ENCODE measurements at regions not wholly inside any gene's neighbourhood (a gene's known extent, or its start where the extent isn't known, plus 50 kb on each side); places are given as distances from the start of the nearest gene placed in this dataset.

DNA sequence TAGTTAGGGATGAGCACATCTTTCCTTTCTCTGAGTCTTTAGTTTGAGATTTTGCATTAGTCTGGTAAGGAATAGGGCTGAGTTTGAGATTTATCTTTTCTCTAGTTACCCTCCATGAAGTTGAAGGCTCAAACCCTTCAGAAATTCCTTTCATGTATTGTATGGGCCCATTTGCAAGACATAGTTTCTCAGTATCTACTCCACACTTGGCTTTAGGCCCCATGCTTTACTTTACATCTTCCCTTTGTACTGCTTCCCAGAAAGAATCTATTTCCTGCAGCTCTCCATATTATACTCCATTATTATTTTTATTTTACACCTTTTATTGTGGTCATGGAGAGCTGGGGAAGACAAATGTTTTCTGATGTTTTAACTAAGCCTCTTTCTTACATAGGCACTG lies 1038.2 kb downstream of the TECRL start:
- TF ChIP-seq POLR2AphosphoS5 (IDR thresholded peaks at IDR 0.05; ENCODE audit: low read depth, low read length) (no peak), SIN3A (IDR thresholded peaks at IDR 0.05; ENCODE audit: borderline replicate concordance, insufficient read depth, low read depth, low read length) (no peak)
- Histone ChIP-seq H3K4me1 (ENCODE audit: control insufficient read depth, insufficient read depth, low read length) (no peaks in the 10 kb centered on the region), H3K9me3 (ENCODE audit: control insufficient read depth, insufficient read depth, low read depth, low read length) (no peaks in the 10 kb centered on the region), H3K4me3 (ENCODE audit: low read depth in 2 of 2, low read length in 2 of 2) (no peak overlapping the region), H3K36me3 (ENCODE audit: control insufficient read depth, insufficient read depth, low read length) (no peaks in the 10 kb centered on the region), H3K27ac (ENCODE audit: low read length) (no peak overlapping the region), H3K27me3 (ENCODE audit: control insufficient read depth, insufficient read depth, low read length) (no peaks in the 10 kb centered on the region)
- intact Hi-C loops (cut with micrococcal nuclease; ENCODE audit: unreplicated experiment): no loop called here
- ChIA-PET POLR2A (no interaction called here), CTCF (no interaction called here)
- no TSS peak for BruUV-seq (replicated peaks)
- in situ Hi-C loops (cut with HindIII; ENCODE audit: low pct_unique_long_range_greater_than_20kb, low sequenced_read_pairs): no loop called here
- ATAC-seq: no peak
- no peak for DNase-seq (ENCODE audit: low read depth, low spot score)

DNA sequence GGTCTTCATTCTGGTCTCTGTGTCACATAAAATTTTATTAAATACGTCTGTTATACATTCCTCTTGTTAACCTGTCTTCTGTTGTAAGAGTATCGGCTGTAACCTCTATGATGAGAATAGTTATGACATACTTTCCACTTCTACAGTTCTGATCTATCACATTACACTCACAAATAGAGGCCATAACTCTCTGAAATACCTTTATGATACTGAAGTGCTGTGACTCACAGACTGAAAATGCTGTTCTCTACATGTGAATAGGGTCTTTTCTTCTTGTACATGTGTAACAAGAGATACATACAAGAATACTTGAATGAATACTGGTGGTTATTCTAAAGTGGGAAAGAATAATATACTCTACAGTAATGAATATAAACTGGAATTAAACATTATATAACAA lies 1047.6 kb downstream of the TECRL start:
- no peaks in the 10 kb centered on the region for H3K4me1 ChIP-seq (ENCODE audit: control insufficient read depth, insufficient read depth, low read length)
- TF ChIP-seq, protein P1, sequence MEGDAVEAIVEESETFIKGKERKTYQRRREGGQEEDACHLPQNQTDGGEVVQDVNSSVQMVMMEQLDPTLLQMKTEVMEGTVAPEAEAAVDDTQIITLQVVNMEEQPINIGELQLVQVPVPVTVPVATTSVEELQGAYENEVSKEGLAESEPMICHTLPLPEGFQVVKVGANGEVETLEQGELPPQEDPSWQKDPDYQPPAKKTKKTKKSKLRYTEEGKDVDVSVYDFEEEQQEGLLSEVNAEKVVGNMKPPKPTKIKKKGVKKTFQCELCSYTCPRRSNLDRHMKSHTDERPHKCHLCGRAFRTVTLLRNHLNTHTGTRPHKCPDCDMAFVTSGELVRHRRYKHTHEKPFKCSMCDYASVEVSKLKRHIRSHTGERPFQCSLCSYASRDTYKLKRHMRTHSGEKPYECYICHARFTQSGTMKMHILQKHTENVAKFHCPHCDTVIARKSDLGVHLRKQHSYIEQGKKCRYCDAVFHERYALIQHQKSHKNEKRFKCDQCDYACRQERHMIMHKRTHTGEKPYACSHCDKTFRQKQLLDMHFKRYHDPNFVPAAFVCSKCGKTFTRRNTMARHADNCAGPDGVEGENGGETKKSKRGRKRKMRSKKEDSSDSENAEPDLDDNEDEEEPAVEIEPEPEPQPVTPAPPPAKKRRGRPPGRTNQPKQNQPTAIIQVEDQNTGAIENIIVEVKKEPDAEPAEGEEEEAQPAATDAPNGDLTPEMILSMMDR (IDR thresholded peaks at IDR 0.05): no peak
- TF ChIP-seq TCF7L2 (IDR thresholded peaks at IDR 0.05; ENCODE audit: low read depth, low read length): no peak
- no peak for TF ChIP-seq POLR2AphosphoS5 (IDR thresholded peaks at IDR 0.05; ENCODE audit: low read depth, low read length)
- TF ChIP-seq, protein P2, sequence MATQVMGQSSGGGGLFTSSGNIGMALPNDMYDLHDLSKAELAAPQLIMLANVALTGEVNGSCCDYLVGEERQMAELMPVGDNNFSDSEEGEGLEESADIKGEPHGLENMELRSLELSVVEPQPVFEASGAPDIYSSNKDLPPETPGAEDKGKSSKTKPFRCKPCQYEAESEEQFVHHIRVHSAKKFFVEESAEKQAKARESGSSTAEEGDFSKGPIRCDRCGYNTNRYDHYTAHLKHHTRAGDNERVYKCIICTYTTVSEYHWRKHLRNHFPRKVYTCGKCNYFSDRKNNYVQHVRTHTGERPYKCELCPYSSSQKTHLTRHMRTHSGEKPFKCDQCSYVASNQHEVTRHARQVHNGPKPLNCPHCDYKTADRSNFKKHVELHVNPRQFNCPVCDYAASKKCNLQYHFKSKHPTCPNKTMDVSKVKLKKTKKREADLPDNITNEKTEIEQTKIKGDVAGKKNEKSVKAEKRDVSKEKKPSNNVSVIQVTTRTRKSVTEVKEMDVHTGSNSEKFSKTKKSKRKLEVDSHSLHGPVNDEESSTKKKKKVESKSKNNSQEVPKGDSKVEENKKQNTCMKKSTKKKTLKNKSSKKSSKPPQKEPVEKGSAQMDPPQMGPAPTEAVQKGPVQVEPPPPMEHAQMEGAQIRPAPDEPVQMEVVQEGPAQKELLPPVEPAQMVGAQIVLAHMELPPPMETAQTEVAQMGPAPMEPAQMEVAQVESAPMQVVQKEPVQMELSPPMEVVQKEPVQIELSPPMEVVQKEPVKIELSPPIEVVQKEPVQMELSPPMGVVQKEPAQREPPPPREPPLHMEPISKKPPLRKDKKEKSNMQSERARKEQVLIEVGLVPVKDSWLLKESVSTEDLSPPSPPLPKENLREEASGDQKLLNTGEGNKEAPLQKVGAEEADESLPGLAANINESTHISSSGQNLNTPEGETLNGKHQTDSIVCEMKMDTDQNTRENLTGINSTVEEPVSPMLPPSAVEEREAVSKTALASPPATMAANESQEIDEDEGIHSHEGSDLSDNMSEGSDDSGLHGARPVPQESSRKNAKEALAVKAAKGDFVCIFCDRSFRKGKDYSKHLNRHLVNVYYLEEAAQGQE (IDR thresholded peaks at IDR 0.05; ENCODE audit: insufficient read depth in 1 of 2, low read depth in 2 of 2, low read length in 1 of 2): no peak
- POLR2A ChIA-PET: no interaction called here
- in situ Hi-C loops (cut with HindIII; ENCODE audit: low pct_unique_long_range_greater_than_20kb, low sequenced_read_pairs) (no loop called here), intact Hi-C loops (cut with micrococcal nuclease; ENCODE audit: unreplicated experiment) (no loop called here)
- no peak overlapping the region for H3K4me3 ChIP-seq (ENCODE audit: low read depth in 2 of 2, low read length in 2 of 2)
- CTCF ChIA-PET: no interaction called here
- H3K27me3 ChIP-seq (ENCODE audit: control insufficient read depth, insufficient read depth, low read length): no peaks in the 10 kb centered on the region
- ATAC-seq (no peak), DNase-seq (ENCODE audit: low read depth, low spot score) (no peak)
- BruUV-seq (replicated peaks): no TSS peak
- no peak overlapping the region for H3K27ac ChIP-seq (ENCODE audit: low read length)
- no peaks in the 10 kb centered on the region for H3K36me3 ChIP-seq (ENCODE audit: control insufficient read depth, insufficient read depth, low read length)
- no peaks in the 10 kb centered on the region for H3K9me3 ChIP-seq (ENCODE audit: control insufficient read depth, insufficient read depth, low read depth, low read length)

DNA sequence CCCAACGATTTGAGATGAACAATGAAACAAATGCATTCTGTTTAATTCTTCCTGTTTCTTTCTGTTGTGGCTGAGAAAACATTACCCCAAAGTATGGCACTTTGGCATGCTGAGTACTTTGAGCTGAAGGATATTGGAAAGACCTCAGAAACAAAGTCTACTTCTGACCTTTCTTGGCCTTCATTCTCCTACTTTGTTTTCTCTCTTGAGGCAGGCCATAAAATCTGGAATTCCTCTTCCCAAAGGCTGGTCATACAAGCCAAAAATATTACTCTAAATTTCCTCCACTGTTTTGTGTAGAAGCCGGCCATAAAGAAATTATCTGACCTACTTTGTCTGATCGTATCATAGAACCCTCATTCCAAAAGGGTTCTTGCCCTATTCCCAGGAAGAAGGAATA lies 1048.2 kb downstream of the TECRL start:
- H3K36me3 ChIP-seq (ENCODE audit: control insufficient read depth, insufficient read depth, low read length): no peaks in the 10 kb centered on the region
- in situ Hi-C loops (cut with HindIII; ENCODE audit: low pct_unique_long_range_greater_than_20kb, low sequenced_read_pairs): no loop called here
- H3K9me3 ChIP-seq (ENCODE audit: control insufficient read depth, insufficient read depth, low read depth, low read length): no peaks in the 10 kb centered on the region
- no peaks in the 10 kb centered on the region for H3K4me1 ChIP-seq (ENCODE audit: control insufficient read depth, insufficient read depth, low read length)
- POLR2A ChIA-PET: no interaction called here
- no peak overlapping the region for H3K4me3 ChIP-seq (ENCODE audit: low read depth in 2 of 2, low read length in 2 of 2)
- BruUV-seq (replicated peaks): no TSS peak
- CTCF ChIA-PET: no interaction called here
- no peak for DNase-seq (ENCODE audit: low read depth, low spot score)
- intact Hi-C loops (cut with micrococcal nuclease; ENCODE audit: unreplicated experiment): no loop called here
- H3K27me3 ChIP-seq (ENCODE audit: control insufficient read depth, insufficient read depth, low read length): no peaks in the 10 kb centered on the region
- no peak overlapping the region for H3K27ac ChIP-seq (ENCODE audit: low read length)
- TF ChIP-seq, protein P1 (IDR thresholded peaks at IDR 0.05): no peak
- TF ChIP-seq POLR2AphosphoS5 (IDR thresholded peaks at IDR 0.05; ENCODE audit: low read depth, low read length) (no peak), SIN3A (IDR thresholded peaks at IDR 0.05; ENCODE audit: borderline replicate concordance, insufficient read depth, low read depth, low read length) (no peak), TCF7L2 (IDR thresholded peaks at IDR 0.05; ENCODE audit: low read depth, low read length) (no peak)
- TF ChIP-seq, protein P2 (IDR thresholded peaks at IDR 0.05; ENCODE audit: insufficient read depth in 1 of 2, low read depth in 2 of 2, low read length in 1 of 2): no peak
- ATAC-seq: no peak

Measured in Panc1 (cell line).